ENCODE measurements at regions not wholly inside any gene's neighbourhood (a gene's known extent, or its start where the extent isn't known, plus 50 kb on each side); places are given as distances from the start of the nearest gene placed in this dataset.
A peak's percentile ranks its signal among the peaks of the same experiment; 100 is the strongest.

DNA sequence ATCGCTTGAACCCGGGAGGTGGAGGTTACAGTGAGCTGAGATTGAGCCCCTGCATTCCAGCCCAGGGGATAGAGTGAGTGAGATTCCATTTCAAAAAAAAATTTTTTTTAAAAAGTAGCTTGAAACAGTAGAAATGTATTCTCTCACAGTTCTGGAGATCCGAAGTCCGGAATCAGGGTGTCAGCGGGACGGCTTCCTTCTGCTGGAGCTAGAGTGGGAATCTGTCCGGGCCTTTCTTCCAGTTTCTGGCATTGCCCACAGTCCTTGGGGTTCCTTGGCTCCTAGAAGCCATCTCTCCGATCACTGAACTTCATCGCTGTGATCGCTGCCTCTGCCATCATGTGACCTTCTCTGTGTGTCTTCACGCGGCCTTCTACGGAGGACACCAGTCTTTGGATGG, 181.2 kb upstream of the CIBAR2 start:
- Histone ChIP-seq H3K4me3 (no peak overlapping the region), H3K27ac (no peak overlapping the region), H3K4me1 (no peaks in the 10 kb centered on the region), H3K9me3 (no peaks in the 10 kb centered on the region), H3K36me3 (no peaks in the 10 kb centered on the region), H3K27me3 (no peaks in the 10 kb centered on the region)
- TF ChIP-seq CTCF (IDR thresholded peaks at IDR 0.05) (no peak), POLR2A (IDR thresholded peaks at IDR 0.05) (no peak)
- intact Hi-C loops (cut with DNase I; ENCODE audit: low total_unique reads), result no loop called here
- DNase-seq, result no peak

DNA sequence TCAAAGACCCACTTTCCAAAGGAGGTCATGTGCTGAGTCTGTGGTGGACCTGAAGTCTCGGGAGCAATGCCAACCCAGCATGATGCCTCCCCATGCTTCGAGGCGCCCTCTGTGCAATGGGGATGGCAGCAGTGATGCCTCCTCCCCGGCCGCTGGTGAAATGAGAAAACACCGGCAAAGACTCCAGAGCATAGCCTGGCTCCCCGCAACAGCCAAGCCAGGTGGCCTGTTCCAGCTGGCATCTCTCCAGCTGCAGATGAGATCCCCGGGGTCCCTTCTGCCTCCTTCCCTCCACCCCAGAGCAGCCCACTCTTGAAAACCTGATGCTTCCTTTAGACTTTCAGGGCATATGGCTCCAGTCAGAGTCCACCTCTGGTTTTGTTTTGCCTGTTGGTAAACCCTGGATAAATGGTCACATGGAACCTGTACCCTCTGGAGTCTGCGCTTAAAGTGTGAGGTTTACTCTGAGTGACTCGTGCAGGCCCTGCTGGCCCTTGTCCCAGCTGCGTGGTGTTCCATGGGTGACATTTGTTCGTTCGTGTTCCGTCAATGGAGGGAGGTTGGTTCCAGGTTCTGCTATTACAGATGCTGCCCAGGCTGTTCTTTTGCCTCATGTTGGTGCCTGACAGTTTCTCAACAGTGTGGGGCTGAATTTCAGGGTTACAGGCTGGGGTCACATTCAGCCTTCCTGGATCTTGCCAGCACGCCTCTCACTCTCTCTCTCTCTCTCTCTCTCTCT, 181.8 kb upstream of the CIBAR2 start:
- Histone ChIP-seq H3K4me1 (no peaks in the 10 kb centered on the region), H3K27ac (no peak overlapping the region), H3K4me3 (no peak overlapping the region), H3K36me3 (no peaks in the 10 kb centered on the region), H3K27me3 (no peaks in the 10 kb centered on the region), H3K9me3 (no peaks in the 10 kb centered on the region)
- TF ChIP-seq POLR2A (IDR thresholded peaks at IDR 0.05) (no peak), CTCF (IDR thresholded peaks at IDR 0.05) (no peak)
- intact Hi-C loops (cut with DNase I; ENCODE audit: low total_unique reads), result no loop called here
- no peak for DNase-seq

- Histone ChIP-seq H3K4me3 (no peak overlapping the region), H3K27ac (no peak overlapping the region), H3K36me3 (no peaks in the 10 kb centered on the region), H3K27me3 (no peaks in the 10 kb centered on the region), H3K9me3 (no peaks in the 10 kb centered on the region), H3K4me1 (no peaks in the 10 kb centered on the region)
- intact Hi-C loops (cut with DNase I; ENCODE audit: low total_unique reads), result no loop called here
- no peak for DNase-seq
- TF ChIP-seq POLR2A (IDR thresholded peaks at IDR 0.05) (no peak), CTCF (IDR thresholded peaks at IDR 0.05) (no peak)
Measured at GRCh38 chr16:85294810-85295508, 182.7 kb upstream of the CIBAR2 start.

DNA sequence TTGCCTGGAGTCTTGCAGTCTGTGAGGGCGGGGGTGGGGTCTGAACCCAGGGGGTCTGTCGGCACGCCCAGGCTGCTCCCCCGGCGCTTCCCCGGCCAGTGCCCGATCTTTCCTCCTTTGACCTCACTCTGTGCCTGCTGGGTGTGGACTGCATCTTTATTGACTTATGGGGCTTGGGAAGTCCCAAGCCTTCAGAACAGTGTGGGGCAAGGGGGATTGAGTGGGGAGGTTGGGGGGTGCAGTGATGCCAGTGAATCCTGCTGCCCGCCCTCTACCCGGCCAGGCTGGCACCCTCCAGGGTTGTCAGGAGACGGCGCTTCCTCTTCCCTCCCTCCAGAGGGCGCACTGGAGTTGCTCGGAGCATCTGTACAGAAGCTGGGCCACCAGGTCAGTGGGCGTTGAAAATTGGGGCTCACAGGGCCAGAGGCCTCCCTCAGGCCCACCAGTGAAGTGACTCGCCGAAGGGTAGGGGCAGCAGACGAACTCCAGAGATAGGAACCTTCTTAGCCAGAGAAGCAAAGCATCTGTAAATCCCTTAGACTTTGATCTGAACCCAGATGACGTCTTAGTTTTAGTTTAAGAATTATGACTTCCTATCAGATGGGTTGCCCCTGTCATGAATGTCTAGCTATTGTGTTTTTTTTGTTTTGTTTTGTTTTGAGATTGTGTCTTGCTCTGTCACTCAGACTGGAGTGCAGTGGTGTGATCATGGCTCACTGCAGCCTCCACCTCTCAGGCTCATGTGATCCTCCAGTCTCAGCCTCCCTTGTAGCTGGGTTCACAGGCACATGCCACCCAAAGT, 184.8 kb upstream of the CIBAR2 start:
- intact Hi-C loops (cut with DNase I; ENCODE audit: low total_unique reads), result no loop called here
- H3K9me3 ChIP-seq, result no peaks in the 10 kb centered on the region

More for the DNA sequence above, 184.8 kb upstream of the CIBAR2 start:
- no peak for DNase-seq
- H3K27ac ChIP-seq, result no peak overlapping the region
- peak; percentile 18 to 36 (median 32) for TF ChIP-seq CTCF (IDR thresholded peaks at IDR 0.05)
- TF ChIP-seq POLR2A (IDR thresholded peaks at IDR 0.05), result no peak
- H3K4me3 ChIP-seq, result no peak overlapping the region
- no peaks in the 10 kb centered on the region for H3K27me3 ChIP-seq
- H3K4me1 ChIP-seq, result no peaks in the 10 kb centered on the region
- no peaks in the 10 kb centered on the region for H3K36me3 ChIP-seq

Measured in uterus (tissue), 3 donors.